Fibroblast of mammary gland (primary cell): ENCODE measurements at regions not wholly inside any gene's neighbourhood (a gene's known extent, or its start where the extent isn't known, plus 50 kb on each side); places are given as distances from the start of the nearest gene placed in this dataset.

Source experiments
- DNase-seq: peaks from one replicate; pipeline ENCODE4 v3.0.0-alpha.2; 2010; ENCODE audit warnings: low read depth
- H3K4me3 ChIP-seq: 2 replicates; pipeline ENCODE4 v1.5.1; 2011; ENCODE audit warnings: low read depth, mild to moderate bottlenecking, low read length, moderate library complexity; ENCODE audit not compliant: control insufficient read depth
- CTCF ChIP-seq: conservative IDR thresholded peaks from 2 replicates; pipeline ENCODE4 v1.5.1; 2011; ENCODE audit warnings: low read depth, low read length, inconsistent platforms; ENCODE audit not compliant: control insufficient read depth, insufficient read depth

GRCh38 chr1:38700077-38700470, 159.5 kb downstream of the RRAGC start:
- no peak overlapping the region for H3K4me3 ChIP-seq
- TF ChIP-seq CTCF = no peak
- DNase-seq = no peak

GRCh38 chr1:38699330-38700076, 160.1 kb downstream of the RRAGC start:
- no peak for DNase-seq
- no peak overlapping the region for H3K4me3 ChIP-seq
- TF ChIP-seq CTCF = no peak

GRCh38 chr1:38697387-38697786, 162.2 kb downstream of the RRAGC start:
- TF ChIP-seq CTCF = no peak
- DNase-seq = no peak
- H3K4me3 ChIP-seq = no peak overlapping the region

DNA sequence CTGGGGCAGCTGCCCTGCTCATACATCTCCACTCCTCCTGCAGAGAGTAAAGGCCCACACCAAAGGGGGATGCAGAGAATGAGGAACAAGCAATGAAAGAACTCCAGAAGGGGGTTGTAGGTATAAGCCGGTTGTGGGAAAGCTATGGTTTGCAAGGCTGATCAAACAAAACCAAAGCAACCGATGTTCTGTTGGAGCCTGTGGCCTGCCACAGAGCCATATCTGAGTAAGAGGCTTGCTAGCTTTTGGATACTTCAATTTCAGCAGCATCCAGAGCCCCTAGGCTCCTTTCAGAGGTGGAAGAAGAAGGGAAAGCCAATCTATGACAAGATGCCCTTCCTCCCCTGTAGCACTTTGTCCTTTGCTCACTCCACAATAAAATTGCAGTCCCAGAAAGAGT, 163.2 kb downstream of the RRAGC start:
- H3K4me3 ChIP-seq = no peak overlapping the region
- no peak for DNase-seq
- TF ChIP-seq CTCF = no peak

- H3K4me3 ChIP-seq = no peak overlapping the region
- no peak for DNase-seq
- no peak for TF ChIP-seq CTCF
Measured at GRCh38 chr1:38693759-38694158, 165.8 kb downstream of the RRAGC start.

GRCh38 chr1:38693031-38693430, 166.5 kb downstream of the RRAGC start:
- no peak overlapping the region for H3K4me3 ChIP-seq
- DNase-seq = no peak
- no peak for TF ChIP-seq CTCF
